OCI-LY7 (cell line): ENCODE measurements at regions not wholly inside any gene's neighbourhood (a gene's known extent, or its start where the extent isn't known, plus 50 kb on each side); places are given as distances from the start of the nearest gene placed in this dataset.

Experiments used
- BruUV-seq: library from RNA; stranded (reverse); fragments of 400-500 nt; replicated peaks from 2 replicates; lab custom pipeline; 2021; lab: Mats Ljungman, UMichigan
- CTCF ChIA-PET: fragments of 300-600 bp; sonication (Branson Sonifier 250); formaldehyde crosslinking; loops from one replicate; lab custom pipeline; 2022; ENCODE audit warnings: antibody characterized with exemption; ENCODE audit not compliant: unreplicated experiment; lab: Charles Lee
- POLR2A ChIA-PET: fragments of 300-600 bp; sonication (Branson Sonifier 250); formaldehyde crosslinking; loops from one replicate; lab custom pipeline; 2022; ENCODE audit warnings: antibody characterized with exemption; lab: Charles Lee
- DNase-seq: peaks from one replicate; pipeline ENCODE4 v3.0.0-alpha.2; 2015; ENCODE audit warnings: low spot score
- H2AFZ ChIP-seq: fragments of 200-600 bp; sonication (generic), shearing (Covaris generic); 2 replicates; pipeline ENCODE4 v1.6.1; 2014; ENCODE audit warnings: mild to moderate bottlenecking, antibody characterized with exemption, low read length, moderate library complexity
- H3K27ac ChIP-seq: fragments of 200-600 bp; sonication (generic); 2 replicates; pipeline ENCODE4 v1.5.1; 2014; ENCODE audit warnings: mixed run types, low read depth, mild to moderate bottlenecking, moderate library complexity, low read length, inconsistent platforms; ENCODE audit not compliant: poor library complexity, severe bottlenecking
- H3K36me3 ChIP-seq: fragments of 200-600 bp; sonication (generic); 2 replicates; pipeline ENCODE4 v1.6.1; 2014; ENCODE audit warnings: mild to moderate bottlenecking, antibody characterized with exemption, low read length, moderate library complexity, mixed read lengths; ENCODE audit not compliant: insufficient read depth
- H3K4me1 ChIP-seq: fragments of 200-600 bp; sonication (generic); 2 replicates; pipeline ENCODE4 v1.5.1; 2014; ENCODE audit warnings: mild to moderate bottlenecking, low read length; ENCODE audit not compliant: insufficient read depth, poor library complexity, severe bottlenecking
- H3K4me2 ChIP-seq: fragments of 200-600 bp; sonication (generic); 2 replicates; pipeline ENCODE4 v1.6.1; 2014; ENCODE audit warnings: mild to moderate bottlenecking, low read length
- H3K4me3 ChIP-seq: fragments of 200-600 bp; sonication (generic); 2 replicates; pipeline ENCODE4 v1.5.1; 2014; ENCODE audit warnings: mild to moderate bottlenecking, low read depth, low read length; ENCODE audit not compliant: poor library complexity, severe bottlenecking
- H3K79me2 ChIP-seq: fragments of 200-600 bp; sonication (generic); 2 replicates; pipeline ENCODE4 v1.6.1; 2016; ENCODE audit warnings: low read depth, mild to moderate bottlenecking, low read length, moderate library complexity, mixed read lengths; ENCODE audit not compliant: insufficient read depth
- H3K9me2 ChIP-seq: fragments of 200-600 bp; sonication (generic); 2 replicates; pipeline ENCODE4 v1.6.1; 2016; ENCODE audit warnings: mild to moderate bottlenecking, low read length, mixed read lengths; ENCODE audit not compliant: insufficient read depth
- H3K9me3 ChIP-seq: fragments of 200-600 bp; sonication (generic); 2 replicates; pipeline ENCODE4 v1.6.1; 2014; ENCODE audit warnings: mild to moderate bottlenecking, mixed run types, low read length, mixed read lengths
- H4K20me1 ChIP-seq: fragments of 200-600 bp; sonication (generic); 2 replicates; pipeline ENCODE4 v1.6.1; 2014; ENCODE audit warnings: mild to moderate bottlenecking, antibody characterized with exemption, low read length, moderate library complexity, mixed read lengths; ENCODE audit not compliant: insufficient read depth
- CTCF ChIP-seq: fragments of 200-600 bp; sonication (generic); conservative IDR thresholded peaks from 2 replicates; pipeline ENCODE4 v1.5.1; 2014; ENCODE audit warnings: mild to moderate bottlenecking, antibody characterized with exemption, low read length, moderate library complexity, mixed read lengths
- EZH2phosphoT487 ChIP-seq: fragments of 200-600 bp; sonication (generic); IDR thresholded peaks from 2 replicates; pipeline ENCODE4 v1.6.1; 2018; ENCODE audit warnings: low read depth, borderline replicate concordance, mild to moderate bottlenecking, mixed run types, antibody characterized with exemption, low read length, moderate library complexity, mixed read lengths
- intact Hi-C: fragments of 100-400 bp; cut with micrococcal nuclease; formaldehyde crosslinking; loops from one replicate; pipeline ENCODE4 v1.10.0; 2022; ENCODE audit not compliant: unreplicated experiment

- H3K27ac ChIP-seq = no peak overlapping the region
- no peaks in the 10 kb centered on the region for H4K20me1 ChIP-seq
- TF ChIP-seq EZH2phosphoT487 (no peak), CTCF (no peak)
- H3K9me3 ChIP-seq = peaks cover 16% of the 10 kb centered on the region; the same call in 1 of the 2 replicates
- BruUV-seq = no TSS peak
- ChIA-PET POLR2A (no interaction called here), CTCF (no interaction called here)
- DNase-seq = no peak
- H3K4me1 ChIP-seq = no peaks in the 10 kb centered on the region
- no peaks in the 10 kb centered on the region for H3K36me3 ChIP-seq
- H2AFZ ChIP-seq = no peak overlapping the region
- H3K4me2 ChIP-seq = no peak overlapping the region
- H3K4me3 ChIP-seq = no peak overlapping the region
- intact Hi-C loops = no loop called here
- no peaks in the 10 kb centered on the region for H3K79me2 ChIP-seq
- H3K9me2 ChIP-seq = no peaks in the 10 kb centered on the region
Measured at GRCh38 chr12:34405286-34406227, 383.3 kb downstream of the ALG10 start.

- no peaks in the 10 kb centered on the region for H3K9me2 ChIP-seq
- TF ChIP-seq EZH2phosphoT487 = no peak
- TF ChIP-seq CTCF = no peak
- ChIA-PET POLR2A (no interaction called here), CTCF (no interaction called here)
- peaks cover 23% of the 10 kb centered on the region; the same call in 1 of the 2 replicates for H3K9me3 ChIP-seq
- H3K4me3 ChIP-seq = no peak overlapping the region
- no peak overlapping the region for H3K27ac ChIP-seq
- H3K4me1 ChIP-seq = no peaks in the 10 kb centered on the region
- no peak overlapping the region for H2AFZ ChIP-seq
- no peaks in the 10 kb centered on the region for H3K79me2 ChIP-seq
- BruUV-seq = no TSS peak
- no peaks in the 10 kb centered on the region for H4K20me1 ChIP-seq
- no peaks in the 10 kb centered on the region for H3K36me3 ChIP-seq
- intact Hi-C loops = no loop called here
- no peak overlapping the region for H3K4me2 ChIP-seq
- no peak for DNase-seq
Measured at GRCh38 chr12:34406228-34406995, 384.1 kb downstream of the ALG10 start.

- H3K4me2 ChIP-seq = no peak overlapping the region
- no peaks in the 10 kb centered on the region for H4K20me1 ChIP-seq
- no peaks in the 10 kb centered on the region for H3K4me1 ChIP-seq
- CTCF ChIA-PET = no interaction called here
- no peaks in the 10 kb centered on the region for H3K36me3 ChIP-seq
- H3K79me2 ChIP-seq = no peaks in the 10 kb centered on the region
- TF ChIP-seq EZH2phosphoT487 (no peak), CTCF (no peak)
- no TSS peak for BruUV-seq
- peaks cover 26% of the 10 kb centered on the region for H3K9me3 ChIP-seq
- no peak overlapping the region for H3K27ac ChIP-seq
- H3K9me2 ChIP-seq = no peaks in the 10 kb centered on the region
- H3K4me3 ChIP-seq = no peak overlapping the region
- no peak for DNase-seq
- no peak overlapping the region for H2AFZ ChIP-seq
- intact Hi-C loops = no loop called here
- POLR2A ChIA-PET = no interaction called here
Measured at GRCh38 chr12:34406996-34407300, 384.7 kb downstream of the ALG10 start.
